Nephron progenitor cell (in vitro differentiated cells): ENCODE measurements at regions not wholly inside any gene's neighbourhood (a gene's known extent, or its start where the extent isn't known, plus 50 kb on each side); places are given as distances from the start of the nearest gene placed in this dataset.

Experiments
- DNase-seq: peaks from one replicate; pipeline ENCODE4 v3.0.0; 2021
- H3K27ac Mint-ChIP-seq: 2 replicates; pipeline ENCODE4 v1.8.0; 2021; ENCODE audit warnings: mild to moderate bottlenecking, moderate library complexity, mixed read lengths
- H3K27me3 Mint-ChIP-seq: 2 replicates; pipeline ENCODE4 v1.8.0; 2021; ENCODE audit warnings: mild to moderate bottlenecking, low read depth, mixed read lengths; ENCODE audit not compliant: poor library complexity
- H3K36me3 Mint-ChIP-seq: 2 replicates; pipeline ENCODE4 v1.8.0; 2021; ENCODE audit warnings: low read depth, mixed read lengths
- H3K4me1 Mint-ChIP-seq: 2 replicates; pipeline ENCODE4 v1.8.0; 2021; ENCODE audit warnings: mixed read lengths
- H3K4me3 Mint-ChIP-seq: 2 replicates; pipeline ENCODE4 v1.8.0; 2021; ENCODE audit warnings: mild to moderate bottlenecking, moderate library complexity, mixed read lengths
- H3K9me3 Mint-ChIP-seq: 2 replicates; pipeline ENCODE4 v1.8.0; 2021; ENCODE audit warnings: mild to moderate bottlenecking, moderate library complexity, mixed read lengths
- TF ChIP-seq, protein P1 (sequence below): fragments of 200-600 bp; sonication (generic); IDR thresholded peaks from 2 replicates; pipeline ENCODE4 v1.5.0; 2021; ENCODE audit warnings: antibody characterized with exemption

DNA sequence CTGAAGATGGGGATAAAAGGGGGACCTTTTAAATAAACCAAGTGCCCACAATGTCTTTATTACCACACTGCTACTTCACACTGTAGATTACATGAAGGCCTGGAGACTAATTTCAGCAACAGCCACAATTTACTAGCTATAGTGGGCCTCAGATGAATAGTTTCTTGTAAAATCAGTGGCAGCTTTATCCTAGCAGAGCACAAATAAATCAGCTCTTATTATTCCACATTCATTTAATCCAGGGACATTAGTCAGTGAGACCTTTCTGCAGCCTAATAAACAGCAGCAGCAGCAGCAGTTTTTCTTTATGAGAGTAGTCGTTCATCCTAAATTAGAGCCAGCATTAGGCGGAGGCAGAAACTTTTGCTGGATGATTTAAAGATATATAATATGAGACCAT, 542.3 kb downstream of the PSAT1 start:
- H3K4me1 Mint-ChIP-seq, result no peaks in the 10 kb centered on the region
- H3K36me3 Mint-ChIP-seq, result peaks cover 14% of the 10 kb centered on the region
- no peak overlapping the region for H3K4me3 Mint-ChIP-seq
- no peaks in the 10 kb centered on the region for H3K27me3 Mint-ChIP-seq
- DNase-seq, result no peak
- TF ChIP-seq, protein P1, sequence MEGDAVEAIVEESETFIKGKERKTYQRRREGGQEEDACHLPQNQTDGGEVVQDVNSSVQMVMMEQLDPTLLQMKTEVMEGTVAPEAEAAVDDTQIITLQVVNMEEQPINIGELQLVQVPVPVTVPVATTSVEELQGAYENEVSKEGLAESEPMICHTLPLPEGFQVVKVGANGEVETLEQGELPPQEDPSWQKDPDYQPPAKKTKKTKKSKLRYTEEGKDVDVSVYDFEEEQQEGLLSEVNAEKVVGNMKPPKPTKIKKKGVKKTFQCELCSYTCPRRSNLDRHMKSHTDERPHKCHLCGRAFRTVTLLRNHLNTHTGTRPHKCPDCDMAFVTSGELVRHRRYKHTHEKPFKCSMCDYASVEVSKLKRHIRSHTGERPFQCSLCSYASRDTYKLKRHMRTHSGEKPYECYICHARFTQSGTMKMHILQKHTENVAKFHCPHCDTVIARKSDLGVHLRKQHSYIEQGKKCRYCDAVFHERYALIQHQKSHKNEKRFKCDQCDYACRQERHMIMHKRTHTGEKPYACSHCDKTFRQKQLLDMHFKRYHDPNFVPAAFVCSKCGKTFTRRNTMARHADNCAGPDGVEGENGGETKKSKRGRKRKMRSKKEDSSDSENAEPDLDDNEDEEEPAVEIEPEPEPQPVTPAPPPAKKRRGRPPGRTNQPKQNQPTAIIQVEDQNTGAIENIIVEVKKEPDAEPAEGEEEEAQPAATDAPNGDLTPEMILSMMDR, result no peak
- peaks cover 15% of the 10 kb centered on the region for H3K9me3 Mint-ChIP-seq
- no peak overlapping the region for H3K27ac Mint-ChIP-seq

DNA sequence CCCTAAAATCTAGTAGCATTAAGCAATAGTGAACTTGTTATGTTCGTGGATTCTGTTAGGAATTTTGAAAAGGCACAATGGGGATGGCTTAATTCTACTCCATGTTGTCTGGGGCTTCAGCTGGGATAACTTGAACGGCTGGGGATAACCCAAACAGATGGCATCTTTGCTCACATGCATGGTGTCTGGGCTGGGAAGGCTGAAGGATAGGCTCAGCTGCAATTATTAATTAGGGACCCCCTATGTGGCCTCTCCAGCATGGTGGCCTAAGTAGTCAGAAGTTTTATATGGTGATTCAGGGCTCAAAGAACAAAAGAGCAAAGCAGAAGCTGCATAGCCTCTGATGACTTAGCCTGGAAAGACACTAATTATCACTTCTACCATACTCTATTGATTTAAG, 551.1 kb downstream of the PSAT1 start:
- Mint-ChIP-seq H3K4me1 (no peaks in the 10 kb centered on the region), H3K27me3 (no peaks in the 10 kb centered on the region), H3K9me3 (peaks cover 38% of the 10 kb centered on the region), H3K27ac (no peak overlapping the region), H3K36me3 (peaks cover 25% of the 10 kb centered on the region), H3K4me3 (no peak overlapping the region)
- TF ChIP-seq, protein P1, result no peak
- no peak for DNase-seq

DNA sequence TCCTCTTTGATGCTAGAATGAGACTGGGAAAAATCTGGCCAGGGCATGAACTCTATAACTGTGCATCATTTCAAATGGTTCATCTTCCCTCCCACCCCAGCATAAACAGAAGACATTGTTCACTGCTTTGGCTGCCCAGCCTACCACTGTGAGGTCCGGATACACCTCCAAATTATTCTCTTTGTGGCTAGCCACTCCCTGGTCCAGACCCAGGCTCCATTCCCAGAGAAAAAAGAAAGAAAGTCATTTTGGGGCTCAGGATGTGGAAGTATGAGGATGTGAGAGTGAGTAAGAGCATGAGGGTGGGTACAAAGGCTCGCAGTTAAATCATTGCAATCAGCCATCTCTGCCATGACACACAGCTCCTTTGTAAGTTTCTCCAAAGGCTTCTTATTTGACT, 559.2 kb downstream of the PSAT1 start:
- TF ChIP-seq, protein P1, result no peak

DNA sequence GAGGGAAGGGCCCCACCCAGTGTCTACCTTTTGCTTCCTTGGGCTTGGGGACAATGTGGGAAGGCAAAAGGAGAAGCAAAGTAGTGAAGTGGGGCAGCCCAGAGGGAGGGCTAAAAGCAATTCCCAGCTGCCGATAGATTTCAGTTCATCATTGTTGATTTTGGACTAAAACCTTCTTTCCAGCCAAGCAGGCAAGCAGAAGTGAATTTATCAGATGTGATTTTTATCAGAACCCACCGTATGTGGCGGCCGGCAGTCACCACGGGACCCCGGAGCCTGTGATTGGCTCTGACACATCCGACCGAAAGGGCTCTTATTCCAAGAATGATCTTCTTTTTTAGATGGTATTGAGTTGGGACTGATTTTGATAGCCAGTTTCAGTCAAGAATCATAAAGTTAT, 559.9 kb downstream of the PSAT1 start:
- no peak for DNase-seq
- Mint-ChIP-seq H3K4me3 (no peak overlapping the region), H3K4me1 (peaks cover 36% of the 10 kb centered on the region)

More for the DNA sequence above, 559.2 kb downstream of the PSAT1 start:
- no peaks in the 10 kb centered on the region for H3K36me3 Mint-ChIP-seq
- no peak overlapping the region for H3K27ac Mint-ChIP-seq
- H3K4me3 Mint-ChIP-seq, result no peak overlapping the region
- H3K9me3 Mint-ChIP-seq, result peaks cover 5% of the 10 kb centered on the region
- peaks cover 3% of the 10 kb centered on the region for H3K27me3 Mint-ChIP-seq
- H3K4me1 Mint-ChIP-seq, result peaks cover 36% of the 10 kb centered on the region
- no peak for DNase-seq

DNA sequence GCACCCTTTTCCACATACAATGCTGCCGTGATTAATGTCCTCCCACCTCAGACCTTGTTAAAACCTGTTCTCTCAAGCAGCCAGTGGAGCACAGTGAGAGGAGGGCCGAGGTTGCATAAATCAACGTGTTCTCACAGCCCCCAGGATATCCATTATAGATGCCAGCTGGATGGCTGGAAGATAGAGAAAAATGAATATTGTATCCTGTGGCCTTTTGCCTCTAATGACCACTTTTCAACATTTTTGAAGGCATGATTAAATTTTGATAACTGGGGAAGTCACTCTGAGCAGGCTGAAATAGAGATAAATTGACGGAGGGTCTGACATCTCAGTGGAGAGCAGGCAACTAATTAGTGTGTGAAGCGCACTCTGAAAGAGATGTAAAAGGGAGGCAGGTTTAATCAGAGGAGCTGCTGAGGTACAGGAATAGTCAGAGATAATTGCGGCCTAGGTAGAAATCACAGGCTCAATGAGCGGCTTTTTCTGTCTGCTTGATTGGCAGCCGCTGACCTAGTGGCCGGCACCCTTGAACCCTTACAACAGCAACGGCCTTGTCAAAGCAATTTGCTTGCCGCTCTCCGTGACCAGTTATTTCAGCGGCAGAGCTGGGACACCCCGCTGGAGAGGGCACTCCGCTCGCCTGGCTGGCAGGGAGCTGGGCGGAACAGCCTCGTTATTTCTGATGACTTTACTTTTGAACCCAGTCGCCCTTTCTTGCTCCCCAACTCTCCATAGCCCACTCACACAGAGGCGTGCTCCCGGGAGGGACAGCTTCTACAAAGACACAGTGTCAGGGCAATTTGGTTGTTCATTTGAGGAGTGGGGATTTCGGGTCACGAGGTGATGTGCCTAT, 560.7 kb downstream of the PSAT1 start:
- peak; percentile 33 for DNase-seq
- TF ChIP-seq, protein P1, result no peak
- no peak overlapping the region for H3K4me3 Mint-ChIP-seq

More for the DNA sequence above, 559.9 kb downstream of the PSAT1 start:
- TF ChIP-seq, protein P1, result no peak
- Mint-ChIP-seq H3K36me3 (no peaks in the 10 kb centered on the region), H3K27me3 (peaks cover 3% of the 10 kb centered on the region), H3K9me3 (no peaks in the 10 kb centered on the region), H3K27ac (no peak overlapping the region)

DNA sequence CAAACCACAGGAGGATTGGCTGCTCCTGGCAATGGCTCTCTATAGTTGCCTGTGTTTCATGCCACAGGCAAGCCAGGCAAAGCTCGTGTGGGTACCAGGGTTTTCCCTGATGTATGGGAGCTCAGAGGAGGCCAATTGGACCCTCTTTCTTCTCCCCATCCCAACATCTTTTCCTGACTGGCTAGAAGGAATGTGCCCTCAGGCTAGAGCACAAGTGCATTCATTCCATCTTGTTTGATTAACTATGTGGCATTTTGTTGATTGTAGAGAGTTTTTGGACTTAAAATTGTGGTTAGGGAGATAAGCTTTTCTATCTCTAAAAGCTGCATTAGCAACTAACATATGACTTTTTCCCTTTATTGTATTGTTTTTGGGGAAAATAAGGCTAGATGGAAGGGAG, 561.3 kb downstream of the PSAT1 start:
- TF ChIP-seq, protein P1, result no peak
- Mint-ChIP-seq H3K27me3 (peaks cover 3% of the 10 kb centered on the region), H3K36me3 (no peaks in the 10 kb centered on the region), H3K27ac (peak overlapping the region; percentile 10), H3K4me1 (peaks cover 36% of the 10 kb centered on the region), H3K4me3 (no peak overlapping the region), H3K9me3 (no peaks in the 10 kb centered on the region)
- DNase-seq, result no peak

More for the DNA sequence above, 560.7 kb downstream of the PSAT1 start:
- Mint-ChIP-seq H3K27me3 (peaks cover 3% of the 10 kb centered on the region), H3K36me3 (no peaks in the 10 kb centered on the region), H3K4me1 (peaks cover 36% of the 10 kb centered on the region), H3K27ac (peak overlapping the region; percentile 10), H3K9me3 (no peaks in the 10 kb centered on the region)
